Mononuclear cell (primary cell): ENCODE measurements at regions not wholly inside any gene's neighbourhood (a gene's known extent, or its start where the extent isn't known, plus 50 kb on each side); places are given as distances from the start of the nearest gene placed in this dataset.

ENCODE experiments used
- H3K27me3 ChIP-seq: 2 replicates; pipeline ENCODE4 v1.6.0; 2011; ENCODE audit warnings: low read length, control low read depth; ENCODE audit not compliant: insufficient read depth
- H3K4me1 ChIP-seq: 2 replicates; pipeline ENCODE4 v1.5.1; 2011; ENCODE audit warnings: mild to moderate bottlenecking, low read length, control low read depth; ENCODE audit not compliant: insufficient read depth
- H3K4me3 ChIP-seq: 2 replicates; pipeline ENCODE4 v1.5.1; 2011; ENCODE audit warnings: mild to moderate bottlenecking, low read length, moderate library complexity
- H3K9me3 ChIP-seq: 2 replicates; pipeline ENCODE4 v1.5.1; 2011; ENCODE audit warnings: low read depth, mild to moderate bottlenecking, control low read depth, low read length

DNA sequence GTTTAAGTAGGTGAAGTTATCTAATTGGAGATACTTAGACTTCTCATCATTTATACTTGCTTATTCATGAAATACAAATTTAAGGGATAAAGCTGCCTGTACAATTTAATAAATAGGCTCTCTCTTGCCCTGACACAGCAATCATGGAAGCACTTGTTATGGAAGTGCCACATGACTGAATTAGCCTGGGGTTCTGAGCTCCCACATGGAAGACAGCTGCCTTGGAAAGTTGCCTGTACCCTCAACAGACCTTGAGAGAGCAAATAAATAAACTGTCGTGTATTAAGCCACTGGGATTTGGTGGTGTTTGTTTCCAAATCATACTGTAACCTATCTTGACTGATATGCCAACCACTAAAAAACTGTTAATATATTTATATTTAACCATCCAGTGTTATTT lies 87.0 kb upstream of the RSPO3 start:
- Histone ChIP-seq H3K4me1 (no peaks in the 10 kb centered on the region), H3K9me3 (no peaks in the 10 kb centered on the region), H3K27me3 (no peaks in the 10 kb centered on the region), H3K4me3 (no peak overlapping the region)

- Histone ChIP-seq H3K4me1 (no peaks in the 10 kb centered on the region), H3K4me3 (no peak overlapping the region)
Measured at GRCh38 chr6:127032971-127033370, 85.5 kb upstream of the RSPO3 start.

GRCh38 chr6:127051571-127052260 lies 66.8 kb upstream of the RSPO3 start:
- Histone ChIP-seq H3K4me3 (no peak overlapping the region), H3K9me3 (no peaks in the 10 kb centered on the region), H3K27me3 (no peaks in the 10 kb centered on the region), H3K4me1 (no peaks in the 10 kb centered on the region)

More at GRCh38 chr6:127032971-127033370, 85.5 kb upstream of the RSPO3 start:
- H3K9me3 ChIP-seq: no peaks in the 10 kb centered on the region
- H3K27me3 ChIP-seq: no peaks in the 10 kb centered on the region

DNA sequence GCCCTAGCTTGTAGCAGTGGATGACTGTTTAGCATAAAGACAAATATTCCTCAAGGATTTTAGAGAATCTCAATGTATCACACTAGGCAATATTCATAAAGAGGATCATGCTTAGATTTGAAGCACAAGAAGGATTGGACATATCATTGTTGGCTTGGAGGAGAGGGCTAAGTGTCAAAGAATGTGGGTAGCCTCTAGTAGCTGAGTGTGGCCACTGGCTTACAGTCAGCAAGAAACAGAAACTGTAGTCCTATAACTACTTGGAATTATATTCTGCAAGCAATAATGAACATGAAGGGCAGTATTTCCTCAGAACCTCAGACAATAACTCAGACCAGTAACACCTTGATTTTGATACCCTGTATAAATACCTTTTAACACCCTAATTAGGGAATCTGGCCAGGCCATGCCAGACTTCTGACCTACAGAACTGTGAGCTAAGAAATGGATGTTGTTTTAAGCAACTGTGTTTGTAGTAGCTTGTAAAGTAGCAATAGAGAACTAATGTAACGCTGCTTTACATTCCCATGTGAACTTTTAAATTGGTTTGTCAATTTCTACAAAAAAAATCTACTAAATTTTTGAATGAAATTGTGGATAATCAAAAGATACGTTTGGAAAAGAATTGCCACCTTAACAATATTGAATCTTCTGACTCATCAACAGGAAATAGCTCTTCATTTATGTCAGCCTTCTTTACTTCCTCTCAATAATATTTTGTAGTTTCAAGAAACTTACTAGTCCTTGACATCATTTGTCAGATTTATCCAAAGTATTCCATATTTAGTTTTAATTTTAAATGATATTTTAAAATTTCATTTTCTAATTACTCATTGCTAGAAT lies 65.2 kb upstream of the RSPO3 start:
- Histone ChIP-seq H3K4me3 (no peak overlapping the region), H3K27me3 (no peaks in the 10 kb centered on the region), H3K9me3 (no peaks in the 10 kb centered on the region), H3K4me1 (no peaks in the 10 kb centered on the region)

- Histone ChIP-seq H3K9me3 (no peaks in the 10 kb centered on the region), H3K27me3 (no peaks in the 10 kb centered on the region), H3K4me3 (no peak overlapping the region), H3K4me1 (no peaks in the 10 kb centered on the region)
Measured at GRCh38 chr6:127053875-127054235, 64.6 kb upstream of the RSPO3 start.

- Histone ChIP-seq H3K4me1 (no peaks in the 10 kb centered on the region), H3K9me3 (no peaks in the 10 kb centered on the region), H3K4me3 (no peak overlapping the region), H3K27me3 (no peaks in the 10 kb centered on the region)
Measured at GRCh38 chr6:127058027-127058426, 60.4 kb upstream of the RSPO3 start.

DNA sequence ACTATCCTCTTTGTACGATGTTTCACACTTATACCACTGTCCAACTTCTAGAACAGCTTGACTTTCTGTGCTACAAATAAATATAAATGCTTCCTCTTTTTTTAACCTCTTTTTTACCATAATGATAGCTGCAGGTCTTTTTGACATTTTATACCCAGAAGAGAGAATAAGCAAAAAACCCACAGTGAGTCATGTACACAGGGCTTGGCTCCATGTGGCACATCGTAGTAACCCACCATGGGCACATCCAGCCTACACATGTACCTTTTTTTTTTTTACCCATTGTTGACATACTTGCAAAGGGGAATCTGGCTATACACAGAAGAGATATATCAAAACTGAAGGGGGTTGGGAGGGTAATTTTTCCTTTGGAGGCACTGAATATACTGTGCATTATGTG lies 59.5 kb upstream of the RSPO3 start:
- Histone ChIP-seq H3K9me3 (no peaks in the 10 kb centered on the region), H3K27me3 (no peaks in the 10 kb centered on the region), H3K4me1 (no peaks in the 10 kb centered on the region), H3K4me3 (no peak overlapping the region)
